ENCODE measurements at regions not wholly inside any gene's neighbourhood (a gene's known extent, or its start where the extent isn't known, plus 50 kb on each side); places are given as distances from the start of the nearest gene placed in this dataset.

- H3K27ac Mint-ChIP-seq: no peak overlapping the region
- H3K36me3 Mint-ChIP-seq: no peaks in the 10 kb centered on the region
- peaks cover 6 to 18% of the 10 kb centered on the region in 2 donors for H3K27me3 Mint-ChIP-seq (ENCODE audit: low read depth in 2 of 2)
- H3K4me3 Mint-ChIP-seq: no peak overlapping the region
- no peaks in the 10 kb centered on the region for H3K36me3 ChIP-seq (ENCODE audit: control insufficient read depth, insufficient read depth, low read length)
- H3K4me1 ChIP-seq (ENCODE audit: control insufficient read depth, insufficient read depth, low read length): no peaks in the 10 kb centered on the region
- H3K27ac ChIP-seq (ENCODE audit: low read length): no peak overlapping the region
- no peaks in the 10 kb centered on the region for H3K9me3 ChIP-seq (ENCODE audit: control insufficient read depth, insufficient read depth, low read length)
- intact Hi-C loops (cut with micrococcal nuclease): no loop called here
- 81% methylated on average over 28 of the region's 28 CpGs for WGBS (ENCODE audit: insufficient coverage)
- DNase-seq: no peak
- H3K4me3 ChIP-seq (ENCODE audit: low read length): no peak overlapping the region
- H3K9me3 Mint-ChIP-seq: no peaks in the 10 kb centered on the region
- H3K27me3 ChIP-seq (ENCODE audit: control insufficient read depth, insufficient read depth, low read length): no peaks in the 10 kb centered on the region
- ATAC-seq: no peak
- TF ChIP-seq CTCF (IDR thresholded peaks at IDR 0.05): no peak
- no peaks in the 10 kb centered on the region for H3K4me1 Mint-ChIP-seq
Observed at GRCh38 chr11:69939551-69940245, 120.5 kb upstream of the FGF3 start.

- H3K36me3 ChIP-seq (ENCODE audit: control insufficient read depth, insufficient read depth, low read length): no peaks in the 10 kb centered on the region
- TF ChIP-seq CTCF (IDR thresholded peaks at IDR 0.05): no peak
- H3K4me1 Mint-ChIP-seq: no peaks in the 10 kb centered on the region
- 79% methylated on average over 6 of the region's 6 CpGs for WGBS (ENCODE audit: insufficient coverage)
- no peak overlapping the region for H3K4me3 ChIP-seq (ENCODE audit: low read length)
- no peaks in the 10 kb centered on the region for H3K27me3 ChIP-seq (ENCODE audit: control insufficient read depth, insufficient read depth, low read length)
- H3K9me3 ChIP-seq (ENCODE audit: control insufficient read depth, insufficient read depth, low read length): no peaks in the 10 kb centered on the region
- H3K27me3 Mint-ChIP-seq (ENCODE audit: low read depth in 2 of 2): peaks cover 6 to 12% of the 10 kb centered on the region in 2 donors
- H3K4me3 Mint-ChIP-seq: no peak overlapping the region
- H3K27ac ChIP-seq (ENCODE audit: low read length): no peak overlapping the region
- no peaks in the 10 kb centered on the region for H3K9me3 Mint-ChIP-seq
- H3K36me3 Mint-ChIP-seq: no peaks in the 10 kb centered on the region
- no peak overlapping the region for H3K27ac Mint-ChIP-seq
- ATAC-seq: no peak
- intact Hi-C loops (cut with micrococcal nuclease): no loop called here
- DNase-seq: no peak
- no peaks in the 10 kb centered on the region for H3K4me1 ChIP-seq (ENCODE audit: control insufficient read depth, insufficient read depth, low read length)
Observed at GRCh38 chr11:69940246-69940610, 121.0 kb upstream of the FGF3 start.

- Histone ChIP-seq H3K27ac (ENCODE audit: low read length) (no peak overlapping the region), H3K27me3 (ENCODE audit: control insufficient read depth, insufficient read depth, low read length) (no peaks in the 10 kb centered on the region), H3K4me1 (ENCODE audit: control insufficient read depth, insufficient read depth, low read length) (no peaks in the 10 kb centered on the region), H3K4me3 (ENCODE audit: low read length) (no peak overlapping the region), H3K36me3 (ENCODE audit: control insufficient read depth, insufficient read depth, low read length) (no peaks in the 10 kb centered on the region), H3K9me3 (ENCODE audit: control insufficient read depth, insufficient read depth, low read length) (no peaks in the 10 kb centered on the region)
- 78% methylated on average over 14 of the region's 15 CpGs for WGBS (ENCODE audit: insufficient coverage)
- TF ChIP-seq CTCF (IDR thresholded peaks at IDR 0.05): no peak
- Mint-ChIP-seq H3K27me3 (ENCODE audit: low read depth in 2 of 2) (peaks cover 6 to 7% of the 10 kb centered on the region in 2 donors), H3K27ac (no peak overlapping the region), H3K36me3 (no peaks in the 10 kb centered on the region), H3K4me1 (no peaks in the 10 kb centered on the region), H3K4me3 (no peak overlapping the region), H3K9me3 (no peaks in the 10 kb centered on the region)
- ATAC-seq: no peak
- intact Hi-C loops (cut with micrococcal nuclease): no loop called here
- no peak for DNase-seq
Observed at GRCh38 chr11:69941546-69942332, 122.5 kb upstream of the FGF3 start.

Data from natural killer cell (primary cell).